Left lung (tissue), 4 donors: ENCODE measurements at regions not wholly inside any gene's neighbourhood (a gene's known extent, or its start where the extent isn't known, plus 50 kb on each side); places are given as distances from the start of the nearest gene placed in this dataset.

Experiments
- ATAC-seq: fragments of 200-7000 bp; cut with Tn5 transposase; one replicate; pipeline ENCODE4 v1.9.1; 2020; ENCODE audit warnings: moderate library complexity
- DNase-seq, 4 donors: peaks; one replicate each; pipeline ENCODE4 v3.0.0-alpha.2; 2013 to 2020
- H3K27ac ChIP-seq, 2 donors: fragments of 200-600 bp; sonication (generic) in 1 of 2; one replicate each; pipeline versions ENCODE4 v1.5.0 to v1.8.0; 2020 to 2021
- H3K27me3 ChIP-seq, 2 donors: fragments of 200-600 bp; sonication (generic) in 1 of 2; one replicate each; pipeline versions ENCODE4 v1.5.0 to v1.8.0; 2020 to 2021
- H3K36me3 ChIP-seq, 2 donors: fragments of 200-600 bp; sonication (generic) in 1 of 2; one replicate each; pipeline versions ENCODE4 v1.5.0 to v1.8.0; 2020 to 2021
- H3K4me1 ChIP-seq, 2 donors: fragments of 200-600 bp; one replicate each; pipeline ENCODE4 v1.8.0; 2021
- H3K4me3 ChIP-seq, 2 donors: fragments of 200-600 bp; sonication (generic) in 1 of 2; one replicate each; pipeline versions ENCODE4 v1.5.0 to v1.8.0; 2020 to 2021; ENCODE audit warnings: mild to moderate bottlenecking in 1 of 2
- H3K9me3 ChIP-seq, 2 donors: fragments of 200-600 bp; sonication (generic) in 1 of 2; one replicate each; pipeline versions ENCODE4 v1.5.0 to v1.8.0; 2020 to 2021
- CTCF ChIP-seq, 2 donors: fragments of 200-600 bp; sonication (generic) in 1 of 2; IDR thresholded peaks; one replicate each; pipeline versions ENCODE4 v1.5.0 to v1.8.0; 2021; ENCODE audit warnings: antibody characterized with exemption in 2 of 2
- intact Hi-C, 2 donors: fragments of 100-400 bp; cut with DNase I; formaldehyde crosslinking; loops; one replicate each; pipeline versions ENCODE4 v1.11.2 to v1.14.2; 2022
- donor health status: DM: no; HTN: yes; CAD: no.
- donor health status: DM: no; HTN: no; CAD: no.

DNA sequence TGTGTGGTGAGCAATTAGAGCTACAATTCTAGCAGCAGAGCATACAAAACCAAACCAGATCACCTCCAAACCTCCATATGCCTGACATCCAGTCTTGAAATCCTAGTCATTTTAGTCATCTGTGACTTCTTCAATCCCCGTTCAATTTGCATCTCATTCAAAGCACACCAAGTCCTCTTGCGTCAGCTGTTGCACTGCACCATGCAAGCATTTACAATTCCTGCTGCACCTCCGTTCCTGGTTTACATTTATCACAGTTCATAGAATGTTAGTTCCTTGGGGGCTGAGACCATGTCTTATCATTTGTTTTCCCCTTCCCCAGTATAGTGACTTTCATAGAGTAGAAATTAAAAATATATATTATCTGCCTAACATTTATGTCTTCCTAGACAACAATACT lies 116.9 kb downstream of the BDH1 start:
- intact Hi-C loops: no loop called here
- Histone ChIP-seq H3K4me1 (no peaks in the 10 kb centered on the region), H3K9me3 (no peaks in the 10 kb centered on the region), H3K27me3 (no peaks in the 10 kb centered on the region), H3K27ac (no peak overlapping the region), H3K4me3 (no peak overlapping the region), H3K36me3 (no peaks in the 10 kb centered on the region)
- TF ChIP-seq CTCF (IDR thresholded peaks at IDR 0.05): no peak
- ATAC-seq: no peak
- DNase-seq: no peak

DNA sequence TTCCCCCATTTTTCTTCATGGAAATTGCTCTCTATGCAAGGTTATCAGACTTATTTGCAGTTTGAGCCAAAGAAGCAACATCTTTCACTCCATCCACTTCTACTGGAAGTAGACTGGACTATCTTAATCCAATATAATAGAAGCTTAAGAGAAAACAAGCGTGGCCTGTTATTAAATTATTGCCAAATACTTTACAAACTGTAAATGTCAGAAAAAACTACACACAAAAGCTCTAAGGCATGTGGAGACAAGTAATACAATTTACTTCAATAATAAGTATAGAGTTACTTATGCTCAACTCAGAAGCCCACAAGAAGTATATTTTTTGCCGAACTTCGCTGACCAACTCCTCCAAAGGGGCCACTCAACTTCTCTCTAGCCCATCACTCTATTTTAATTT lies 120.3 kb downstream of the BDH1 start:
- intact Hi-C loops: no loop called here
- ATAC-seq: no peak

GRCh38 chr3:197434830-197435229 lies 120.9 kb downstream of the BDH1 start:
- H3K4me3 ChIP-seq: no peak overlapping the region
- no peak for ATAC-seq
- H3K36me3 ChIP-seq: no peaks in the 10 kb centered on the region
- H3K4me1 ChIP-seq: no peaks in the 10 kb centered on the region
- H3K27me3 ChIP-seq: no peaks in the 10 kb centered on the region
- H3K27ac ChIP-seq: no peak overlapping the region
- no peak for DNase-seq
- TF ChIP-seq CTCF (IDR thresholded peaks at IDR 0.05): no peak
- no peaks in the 10 kb centered on the region for H3K9me3 ChIP-seq
- intact Hi-C loops: no loop called here

More for the DNA sequence above, 120.3 kb downstream of the BDH1 start:
- no peak for TF ChIP-seq CTCF (IDR thresholded peaks at IDR 0.05)
- no peaks in the 10 kb centered on the region for H3K36me3 ChIP-seq
- no peak overlapping the region for H3K27ac ChIP-seq
- H3K9me3 ChIP-seq: no peaks in the 10 kb centered on the region
- H3K4me3 ChIP-seq: no peak overlapping the region
- H3K27me3 ChIP-seq: no peaks in the 10 kb centered on the region
- no peaks in the 10 kb centered on the region for H3K4me1 ChIP-seq
- no peak for DNase-seq

DNA sequence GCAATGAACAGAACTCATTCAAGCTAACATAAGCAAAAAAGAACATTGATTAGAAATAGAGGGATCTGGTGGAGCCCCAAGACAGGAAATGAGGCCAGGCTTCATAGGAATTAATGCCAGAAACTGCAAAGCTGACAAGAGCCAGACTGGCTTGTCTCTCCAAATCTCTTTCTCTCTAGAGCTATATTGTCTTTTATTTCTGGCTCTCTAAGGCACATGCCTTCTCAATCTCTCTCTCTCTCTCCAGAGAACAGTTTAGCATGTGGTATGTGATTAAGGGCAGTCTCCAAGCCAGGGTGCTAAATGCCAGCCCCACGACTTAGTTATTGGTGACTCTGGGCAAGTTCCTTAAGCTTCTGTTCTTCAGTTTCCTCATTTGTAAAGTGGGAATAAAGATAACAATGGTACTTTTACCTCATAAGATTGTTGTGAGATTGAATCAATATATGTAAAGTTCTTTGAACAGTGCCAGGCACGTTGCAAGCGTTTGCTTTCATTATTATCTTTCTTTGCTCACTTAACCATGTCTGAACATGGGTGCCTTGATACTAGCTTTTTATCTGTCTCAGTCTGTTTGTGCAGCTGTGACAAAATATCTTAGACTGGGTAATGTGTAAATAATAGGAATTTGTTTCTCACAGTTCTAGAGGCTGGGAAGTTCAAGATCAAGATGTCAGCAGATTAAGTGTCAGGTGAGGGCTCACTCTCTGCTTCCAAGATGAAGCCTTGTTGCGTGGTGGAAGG lies 123.2 kb downstream of the BDH1 start:
- Histone ChIP-seq H3K27ac (no peak overlapping the region), H3K9me3 (no peaks in the 10 kb centered on the region), H3K36me3 (no peaks in the 10 kb centered on the region), H3K27me3 (no peaks in the 10 kb centered on the region), H3K4me1 (no peaks in the 10 kb centered on the region), H3K4me3 (no peak overlapping the region)
- intact Hi-C loops: no loop called here
- no peak for ATAC-seq
- peak in 2 of 4 donors; percentile 67 to 79 for DNase-seq
- no peak for TF ChIP-seq CTCF (IDR thresholded peaks at IDR 0.05)

- Histone ChIP-seq H3K4me1 (no peaks in the 10 kb centered on the region), H3K27me3 (no peaks in the 10 kb centered on the region), H3K27ac (peak overlapping the region in 1 of 2 donors; percentile 53), H3K9me3 (no peaks in the 10 kb centered on the region), H3K36me3 (no peaks in the 10 kb centered on the region), H3K4me3 (no peak overlapping the region)
- TF ChIP-seq CTCF (IDR thresholded peaks at IDR 0.05): no peak
- DNase-seq: no peak
- no peak for ATAC-seq
- intact Hi-C loops: no loop called here
Measured at GRCh38 chr3:197431346-197431910, 124.3 kb downstream of the BDH1 start.
